ENCODE measurements at regions not wholly inside any gene's neighbourhood (a gene's known extent, or its start where the extent isn't known, plus 50 kb on each side); places are given as distances from the start of the nearest gene placed in this dataset.

DNA sequence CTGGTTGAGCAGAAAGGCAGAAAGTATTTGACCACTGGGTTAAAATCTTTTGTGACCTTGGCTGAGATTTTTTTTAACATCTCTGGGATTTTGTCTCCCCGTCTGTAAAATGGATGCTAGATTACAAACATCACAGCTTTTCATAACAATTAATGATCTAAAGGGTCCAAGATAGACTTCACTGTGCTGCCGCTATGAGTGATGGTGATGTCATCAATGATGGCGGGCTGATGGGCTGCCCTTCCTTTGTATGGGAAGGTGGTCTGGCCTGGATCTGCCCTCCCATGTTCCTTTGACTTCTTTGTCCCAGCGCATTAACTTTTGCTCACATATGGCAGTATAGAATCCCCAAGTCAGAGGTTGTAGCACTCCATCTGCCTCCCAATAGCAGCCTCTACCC is 116.7 kb downstream of the IRX5 start:
- no peak for TF ChIP-seq EZH2 (IDR thresholded peaks at IDR 0.05; ENCODE audit: insufficient read depth, low read length)
- TF ChIP-seq CTCF (IDR thresholded peaks at IDR 0.05; ENCODE audit: insufficient read depth, low read depth, low read length): no peak
